Caki2 (cell line): ENCODE measurements at regions not wholly inside any gene's neighbourhood (a gene's known extent, or its start where the extent isn't known, plus 50 kb on each side); places are given as distances from the start of the nearest gene placed in this dataset.

Source experiments
- DNase-seq: peaks from one replicate; pipeline ENCODE4 v3.0.0-alpha.2; 2015; ENCODE audit warnings: low read depth
- in situ Hi-C: cut with HindIII; loops from 2 replicates; pipeline ENCODE4 v1.10.0; 2016; ENCODE audit warnings: low sequenced_read_pairs, low pct_unique_long_range_greater_than_20kb, mixed read lengths

DNA sequence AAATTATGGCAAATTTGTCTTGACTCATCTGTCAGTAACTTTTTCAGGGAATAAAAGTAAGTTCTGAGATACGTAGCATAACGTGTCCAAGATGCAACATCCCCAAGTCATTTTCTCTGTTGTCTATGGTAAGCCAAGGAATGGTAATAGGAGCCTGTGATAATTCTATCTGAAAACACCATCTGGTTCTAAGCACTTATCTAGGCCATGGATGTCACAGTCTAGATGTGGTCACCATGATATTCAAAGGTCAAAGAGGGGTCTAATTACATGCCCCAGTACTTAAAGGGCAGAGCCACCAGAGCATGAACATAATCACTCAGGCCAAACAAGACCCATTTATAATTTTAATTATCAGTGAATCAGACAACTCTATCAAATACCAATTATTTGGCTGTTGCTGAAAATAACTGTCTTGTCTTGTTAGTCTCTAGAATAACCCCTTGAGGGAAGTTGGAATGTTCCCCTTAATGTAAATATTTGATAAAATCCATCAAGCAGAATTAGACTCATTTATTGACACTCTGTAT, 225.1 kb upstream of the MPPED2 start:
- DNase-seq: no peak
- in situ Hi-C loops: no loop called here

DNA sequence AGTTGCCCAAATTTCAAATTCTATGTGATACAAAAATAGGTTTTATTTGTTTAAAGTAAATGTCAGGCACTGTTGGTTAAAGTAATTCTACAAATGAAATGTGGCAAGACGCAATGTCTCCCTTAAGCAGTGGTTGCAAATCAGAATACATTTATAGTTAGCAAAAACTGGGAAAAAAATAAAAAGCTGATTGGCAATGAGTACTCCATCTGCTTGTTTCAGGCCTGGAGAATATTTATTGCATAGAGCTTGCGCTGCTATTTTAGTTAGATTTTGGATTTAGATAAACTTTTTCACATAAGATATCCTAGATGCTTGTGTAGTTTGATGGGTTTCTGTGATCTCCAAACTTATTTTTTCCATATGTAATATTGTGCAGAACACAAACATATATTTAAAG, 224.0 kb upstream of the MPPED2 start:
- in situ Hi-C loops: no loop called here
- no peak for DNase-seq

- DNase-seq: no peak
- in situ Hi-C loops: no loop called here
Measured at GRCh38 chr11:30801357-30801756, 215.2 kb upstream of the MPPED2 start.

DNA sequence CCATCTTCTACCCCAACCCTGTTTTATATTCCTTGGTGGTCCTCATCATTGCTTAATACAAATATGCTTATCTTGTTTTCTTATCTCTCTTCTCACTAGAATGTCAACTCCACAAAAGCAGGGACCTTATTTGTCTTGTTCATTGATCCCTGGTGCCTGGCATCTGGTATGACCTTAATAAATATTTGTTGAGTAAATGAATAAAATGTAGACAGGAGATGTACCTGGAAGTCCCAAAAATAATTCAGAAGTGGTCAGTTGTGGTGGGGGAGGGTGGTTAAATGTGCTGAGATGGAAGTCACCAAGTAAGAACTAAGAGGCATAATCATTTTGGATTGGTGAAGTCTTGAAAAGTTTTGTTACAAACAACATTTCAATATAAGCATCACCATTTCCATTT, 214.8 kb upstream of the MPPED2 start:
- no peak for DNase-seq
- in situ Hi-C loops: no loop called here

GRCh38 chr11:30798547-30799236, 212.5 kb upstream of the MPPED2 start:
- in situ Hi-C loops: no loop called here
- DNase-seq: no peak

DNA sequence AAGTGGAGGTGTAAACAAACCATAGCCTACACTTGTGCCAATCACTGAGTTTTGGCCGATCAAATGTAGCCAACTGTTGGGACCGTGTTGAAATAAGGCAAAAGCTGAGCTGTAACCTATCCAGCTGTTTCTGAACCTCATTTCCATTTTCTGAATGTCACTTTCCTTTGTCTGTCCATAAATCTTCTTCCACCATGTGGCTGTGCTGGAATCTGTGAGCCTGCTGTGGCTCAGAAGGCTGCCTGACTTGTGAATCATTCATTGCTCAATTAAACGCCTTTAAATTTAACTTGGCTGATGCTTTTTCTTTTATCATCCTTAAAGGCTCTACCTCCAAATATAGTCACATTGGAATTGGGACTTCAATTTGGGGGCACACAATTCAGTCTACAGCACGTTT, 203.1 kb upstream of the MPPED2 start:
- in situ Hi-C loops: no loop called here
- no peak for DNase-seq

DNA sequence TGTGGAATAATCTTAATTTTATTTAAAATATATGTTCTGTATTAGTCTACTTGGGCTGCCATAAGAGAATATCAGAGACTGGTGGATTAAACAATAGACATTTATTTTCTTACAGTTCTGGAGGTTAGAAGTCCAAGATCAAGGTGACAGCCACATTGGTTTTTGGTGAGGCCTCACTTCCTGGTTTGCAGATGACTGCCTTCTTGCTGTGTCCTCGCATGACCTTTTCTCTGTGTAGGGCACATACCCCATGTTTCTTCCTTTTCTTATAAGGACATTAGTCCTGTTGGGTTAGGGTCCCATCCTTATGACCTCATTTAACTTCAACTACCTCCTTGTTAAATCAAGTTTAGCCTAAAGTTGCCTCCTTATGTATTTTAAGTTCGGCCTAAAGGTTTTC, 202.7 kb upstream of the MPPED2 start:
- no peak for DNase-seq
- in situ Hi-C loops: no loop called here

GRCh38 chr11:30786256-30787110, 200.3 kb upstream of the MPPED2 start:
- DNase-seq: peak; percentile 21
- in situ Hi-C loops: no loop called here

GRCh38 chr11:30778596-30778995, 192.4 kb upstream of the MPPED2 start:
- DNase-seq: no peak
- in situ Hi-C loops: no loop called here

- in situ Hi-C loops: no loop called here
- DNase-seq: no peak
Measured at GRCh38 chr11:30775233-30775522, 189.0 kb upstream of the MPPED2 start.

- DNase-seq: no peak
- in situ Hi-C loops: no loop called here
Measured at GRCh38 chr11:30774496-30775232, 188.5 kb upstream of the MPPED2 start.

- in situ Hi-C loops: no loop called here
- no peak for DNase-seq
Measured at GRCh38 chr11:30772908-30773307, 186.8 kb upstream of the MPPED2 start.

DNA sequence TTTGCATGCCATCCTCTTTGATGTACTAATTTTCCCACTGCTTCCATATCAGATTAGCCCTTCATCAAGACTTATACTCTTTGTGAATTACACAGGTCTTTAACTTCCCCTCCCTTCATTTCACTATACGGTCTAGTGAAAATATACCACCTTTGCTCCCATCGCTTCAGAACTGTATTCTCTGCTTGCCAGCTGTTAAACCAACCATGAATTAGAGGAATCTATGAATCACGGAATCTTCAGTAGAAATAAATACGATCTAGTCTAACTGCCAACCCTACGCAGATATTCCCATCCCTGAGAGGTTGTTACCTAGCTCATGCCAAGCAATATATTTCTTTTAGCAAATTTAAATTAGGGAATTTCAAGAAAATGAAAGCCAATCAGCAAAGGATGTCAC, 177.8 kb upstream of the MPPED2 start:
- in situ Hi-C loops: no loop called here
- peak; percentile 14 for DNase-seq

DNA sequence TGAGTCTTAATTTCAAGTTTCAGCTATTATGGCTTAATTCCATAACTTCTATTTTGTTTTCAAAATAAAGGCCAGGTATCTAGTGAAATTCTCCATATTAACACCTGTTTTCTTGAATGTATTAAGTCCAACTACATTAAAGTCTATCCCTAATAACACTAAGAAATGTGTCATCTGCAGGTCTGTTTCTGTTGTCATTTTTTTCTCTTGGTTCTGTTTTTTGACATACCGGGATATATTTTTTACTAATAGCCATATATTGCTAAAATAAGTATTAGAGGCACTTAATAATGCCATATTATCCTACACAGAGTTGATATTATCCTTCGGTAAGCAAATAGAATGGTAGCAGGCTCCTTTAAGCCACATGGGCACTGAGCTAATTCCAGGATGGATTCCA, 176.0 kb upstream of the MPPED2 start:
- in situ Hi-C loops: no loop called here
- no peak for DNase-seq

DNA sequence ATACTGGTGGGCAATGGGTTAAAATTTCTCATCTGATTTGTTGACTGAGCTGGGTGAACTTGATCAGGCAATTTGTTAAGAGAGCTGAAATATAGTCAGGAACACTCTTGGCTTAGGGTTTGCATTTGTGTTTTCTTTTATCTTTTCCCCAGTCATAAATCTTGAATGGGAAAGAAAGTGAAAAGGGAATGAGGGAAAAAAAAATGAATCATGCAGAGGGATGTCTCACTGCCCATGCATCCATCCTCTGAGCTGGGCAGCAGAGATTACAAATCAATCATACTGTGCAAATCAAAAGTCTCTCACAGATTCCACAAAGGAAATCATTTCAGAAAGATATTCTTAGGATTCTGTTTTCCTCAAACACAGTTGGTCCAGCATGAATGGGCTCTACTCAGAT, 174.2 kb upstream of the MPPED2 start:
- in situ Hi-C loops: no loop called here
- no peak for DNase-seq

DNA sequence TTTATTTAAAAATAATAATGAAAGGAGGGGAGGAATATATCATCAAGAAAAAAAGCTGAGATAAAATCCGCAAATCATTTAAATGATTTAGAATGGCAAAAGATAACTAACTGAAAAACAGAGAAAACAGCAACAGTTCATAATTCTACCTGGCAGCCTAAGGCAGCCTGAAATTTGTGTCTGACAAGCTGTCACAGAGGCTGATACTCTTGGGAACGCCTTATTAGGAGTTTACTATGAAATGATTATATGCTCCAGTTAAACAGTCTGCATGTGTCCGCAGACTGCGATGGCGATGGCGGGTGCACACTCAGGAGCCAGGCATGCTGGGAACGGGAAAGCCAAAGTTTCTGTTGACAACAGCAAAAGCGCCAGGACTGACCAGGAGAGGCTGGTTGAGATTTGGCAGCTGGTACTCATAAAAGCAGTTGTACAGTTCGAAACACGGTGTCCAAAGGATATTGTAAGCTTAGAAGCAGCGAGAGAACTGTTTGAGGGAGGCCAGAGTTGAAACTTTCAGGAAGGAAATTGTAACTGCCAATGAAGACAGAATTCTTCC, 172.9 kb upstream of the MPPED2 start:
- DNase-seq: no peak
- in situ Hi-C loops: no loop called here

GRCh38 chr11:30758518-30758917, 172.4 kb upstream of the MPPED2 start:
- DNase-seq: no peak
- in situ Hi-C loops: no loop called here

- no peak for DNase-seq
Measured at GRCh38 chr11:30758012-30758411, 171.9 kb upstream of the MPPED2 start.

GRCh38 chr11:30753994-30754393, 167.8 kb upstream of the MPPED2 start:
- DNase-seq: no peak
- in situ Hi-C loops: no loop called here

More at GRCh38 chr11:30758012-30758411, 171.9 kb upstream of the MPPED2 start:
- in situ Hi-C loops: no loop called here
